ENCODE measurements at regions not wholly inside any gene's neighbourhood (a gene's known extent, or its start where the extent isn't known, plus 50 kb on each side); places are given as distances from the start of the nearest gene placed in this dataset.

DNA sequence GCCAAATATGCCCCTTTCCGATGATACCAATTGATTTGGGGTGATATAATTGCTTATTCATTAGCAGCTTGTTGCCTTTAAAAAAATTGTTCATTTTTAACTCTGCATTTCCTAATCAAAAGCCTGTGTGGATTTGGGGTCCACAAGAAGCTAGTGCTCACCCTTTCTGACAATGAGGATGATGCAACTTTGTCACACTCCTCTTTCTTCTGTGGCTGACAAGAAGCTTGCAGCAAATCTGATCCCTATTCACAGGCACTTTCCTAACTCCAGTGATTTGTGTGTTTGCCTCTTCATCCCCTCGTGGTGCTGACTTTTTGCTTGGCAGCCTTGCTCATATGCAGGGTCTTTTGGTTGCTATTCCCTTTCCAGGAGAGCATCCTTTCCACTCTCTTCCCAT is 182.7 kb upstream of the LDB2 start:
- Histone ChIP-seq H3K36me3 (ENCODE audit: control insufficient read depth in 1 of 2, insufficient read depth in 2 of 2, low read depth in 1 of 2, low read length in 2 of 2) (no peaks in the 10 kb centered on the region), H4K91ac (ENCODE audit: low read length) (no peak overlapping the region), H3K4me2 (ENCODE audit: low read length, poor library complexity, severe bottlenecking) (no peak overlapping the region), H4K8ac (ENCODE audit: low read length) (peak overlapping the region; percentile 60), H3K79me1 (replicated peaks; ENCODE audit: low read length, poor library complexity, severe bottlenecking) (no peaks in the 10 kb centered on the region), H3K4me3 (ENCODE audit: insufficient read depth in 1 of 2, low read depth in 1 of 2, low read length in 2 of 2) (no peak overlapping the region), H3K14ac (ENCODE audit: low read length in 2 of 2) (no peak overlapping the region), H2BK15ac (ENCODE audit: low read depth, poor library complexity, severe bottlenecking) (no peak overlapping the region), H3K23ac (ENCODE audit: low read length in 2 of 2) (no peak overlapping the region), H3K27me3 (ENCODE audit: control insufficient read depth in 1 of 2, insufficient read depth in 1 of 2, low read length in 2 of 2) (no peaks in the 10 kb centered on the region), H2AFZ (ENCODE audit: low read depth, low read length) (no peak overlapping the region), H3K27ac (ENCODE audit: low read length, poor library complexity, severe bottlenecking) (no peak overlapping the region), H2BK5ac (ENCODE audit: low read depth, low read length, poor library complexity, severe bottlenecking) (no peak overlapping the region), H3K9ac (ENCODE audit: low read length) (no peak overlapping the region), H2BK12ac (ENCODE audit: low read length in 2 of 2) (no peak overlapping the region), H3K4me1 (ENCODE audit: control insufficient read depth, insufficient read depth, low read depth, low read length) (no peaks in the 10 kb centered on the region), H3K4ac (ENCODE audit: low read depth in 1 of 2, low read length in 2 of 2) (no peak overlapping the region), H3K18ac (ENCODE audit: low read depth in 1 of 2, low read length in 2 of 2) (no peak overlapping the region), H2AK5ac (ENCODE audit: low read length, severe bottlenecking) (no peak overlapping the region), H3K9me3 (ENCODE audit: control insufficient read depth, low read length) (no peaks in the 10 kb centered on the region), H2BK120ac (ENCODE audit: low read depth, low read length) (no peak overlapping the region)
- DNase-seq: no peak
- 23% methylated on average over 1 of the region's 2 CpGs for WGBS

DNA sequence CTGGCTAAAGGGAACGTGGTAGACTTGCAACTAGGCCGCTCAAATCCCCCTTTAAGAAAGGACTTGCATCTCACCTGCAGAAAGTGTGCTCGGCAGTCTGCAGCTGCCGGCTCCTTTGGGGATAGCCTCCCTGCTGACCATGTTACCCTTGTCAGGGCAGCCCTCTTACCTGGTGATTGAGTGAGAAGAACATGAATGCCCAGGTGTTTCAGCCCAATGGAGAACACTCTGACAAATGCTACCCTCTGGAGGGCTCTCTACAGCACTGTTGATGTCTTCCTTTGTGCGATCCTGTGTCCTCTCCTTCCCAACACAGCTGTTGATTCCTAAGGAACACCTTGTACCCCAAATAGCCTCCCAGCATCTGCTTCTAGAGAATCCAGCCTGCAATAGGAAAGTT is 178.7 kb upstream of the LDB2 start:
- no peak for DNase-seq
- Histone ChIP-seq H2BK120ac (ENCODE audit: low read depth, low read length) (no peak overlapping the region), H3K9ac (ENCODE audit: low read length) (no peak overlapping the region), H3K36me3 (ENCODE audit: control insufficient read depth in 1 of 2, insufficient read depth in 2 of 2, low read depth in 1 of 2, low read length in 2 of 2) (no peaks in the 10 kb centered on the region), H3K27me3 (ENCODE audit: control insufficient read depth in 1 of 2, insufficient read depth in 1 of 2, low read length in 2 of 2) (no peaks in the 10 kb centered on the region), H3K27ac (ENCODE audit: low read length, poor library complexity, severe bottlenecking) (no peak overlapping the region), H2AK5ac (ENCODE audit: low read length, severe bottlenecking) (no peak overlapping the region), H3K4ac (ENCODE audit: low read depth in 1 of 2, low read length in 2 of 2) (no peak overlapping the region), H3K79me1 (replicated peaks; ENCODE audit: low read length, poor library complexity, severe bottlenecking) (no peaks in the 10 kb centered on the region), H3K14ac (ENCODE audit: low read length in 2 of 2) (no peak overlapping the region), H3K18ac (ENCODE audit: low read depth in 1 of 2, low read length in 2 of 2) (no peak overlapping the region), H2BK5ac (ENCODE audit: low read depth, low read length, poor library complexity, severe bottlenecking) (no peak overlapping the region), H3K4me3 (ENCODE audit: insufficient read depth in 1 of 2, low read depth in 1 of 2, low read length in 2 of 2) (no peak overlapping the region), H3K9me3 (ENCODE audit: control insufficient read depth, low read length) (no peaks in the 10 kb centered on the region), H2BK15ac (ENCODE audit: low read depth, poor library complexity, severe bottlenecking) (no peak overlapping the region), H4K91ac (ENCODE audit: low read length) (peak overlapping the region; percentile 28), H2AFZ (ENCODE audit: low read depth, low read length) (no peak overlapping the region), H4K8ac (ENCODE audit: low read length) (no peak overlapping the region), H3K4me1 (ENCODE audit: control insufficient read depth, insufficient read depth, low read depth, low read length) (no peaks in the 10 kb centered on the region), H2BK12ac (ENCODE audit: low read length in 2 of 2) (no peak overlapping the region), H3K4me2 (ENCODE audit: low read length, poor library complexity, severe bottlenecking) (no peak overlapping the region), H3K23ac (ENCODE audit: low read length in 2 of 2) (no peak overlapping the region)
- 93% methylated on average over 5 of the region's 5 CpGs for WGBS

DNA sequence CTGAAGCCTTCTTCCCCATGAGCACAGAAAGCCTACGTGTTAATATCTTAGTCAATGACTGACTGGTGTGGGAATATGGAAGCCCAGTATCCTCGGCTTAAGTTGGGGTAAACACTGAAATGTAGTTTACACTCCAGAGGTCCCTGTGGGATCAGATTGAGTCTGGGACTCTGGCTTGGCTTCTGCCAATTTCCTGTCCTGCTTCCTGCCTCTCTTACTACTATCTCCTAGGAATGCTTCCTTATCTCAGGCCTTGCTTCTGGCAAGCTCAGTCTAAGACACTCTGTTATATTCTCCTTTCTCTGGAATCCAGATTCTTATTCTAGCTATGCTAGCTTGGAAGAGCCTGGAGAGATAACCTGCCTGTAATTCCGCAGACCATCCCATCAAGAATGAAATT is 174.0 kb upstream of the LDB2 start:
- no peaks in the 10 kb centered on the region for H3K4me1 ChIP-seq (ENCODE audit: control insufficient read depth, insufficient read depth, low read depth, low read length)
- no peak overlapping the region for H3K14ac ChIP-seq (ENCODE audit: low read length in 2 of 2)
- H3K18ac ChIP-seq (ENCODE audit: low read depth in 1 of 2, low read length in 2 of 2): peak overlapping the region; percentile 57 to 77
- no peaks in the 10 kb centered on the region for H3K36me3 ChIP-seq (ENCODE audit: control insufficient read depth in 1 of 2, insufficient read depth in 2 of 2, low read depth in 1 of 2, low read length in 2 of 2)
- H2BK12ac ChIP-seq (ENCODE audit: low read length in 2 of 2): no peak overlapping the region
- DNase-seq: peak; percentile 55
- H3K79me1 ChIP-seq (replicated peaks; ENCODE audit: low read length, poor library complexity, severe bottlenecking): no peaks in the 10 kb centered on the region
- H3K9ac ChIP-seq (ENCODE audit: low read length): no peak overlapping the region
- H3K4ac ChIP-seq (ENCODE audit: low read depth in 1 of 2, low read length in 2 of 2): peak overlapping the region in 1 of 2 experiments; percentile 57
- H4K91ac ChIP-seq (ENCODE audit: low read length): no peak overlapping the region
- H3K4me2 ChIP-seq (ENCODE audit: low read length, poor library complexity, severe bottlenecking): no peak overlapping the region
- H2AK5ac ChIP-seq (ENCODE audit: low read length, severe bottlenecking): no peak overlapping the region
- 0% methylated on average over 1 of the region's 3 CpGs for WGBS
- H2BK120ac ChIP-seq (ENCODE audit: low read depth, low read length): no peak overlapping the region
- H3K9me3 ChIP-seq (ENCODE audit: control insufficient read depth, low read length): peaks cover 6% of the 10 kb centered on the region
- H3K23ac ChIP-seq (ENCODE audit: low read length in 2 of 2): no peak overlapping the region
- no peaks in the 10 kb centered on the region for H3K27me3 ChIP-seq (ENCODE audit: control insufficient read depth in 1 of 2, insufficient read depth in 1 of 2, low read length in 2 of 2)
- H2AFZ ChIP-seq (ENCODE audit: low read depth, low read length): peak overlapping the region; percentile 10
- H3K4me3 ChIP-seq (ENCODE audit: insufficient read depth in 1 of 2, low read depth in 1 of 2, low read length in 2 of 2): no peak overlapping the region
- H4K8ac ChIP-seq (ENCODE audit: low read length): no peak overlapping the region
- no peak overlapping the region for H3K27ac ChIP-seq (ENCODE audit: low read length, poor library complexity, severe bottlenecking)
- H2BK5ac ChIP-seq (ENCODE audit: low read depth, low read length, poor library complexity, severe bottlenecking): no peak overlapping the region
- H2BK15ac ChIP-seq (ENCODE audit: low read depth, poor library complexity, severe bottlenecking): no peak overlapping the region

DNA sequence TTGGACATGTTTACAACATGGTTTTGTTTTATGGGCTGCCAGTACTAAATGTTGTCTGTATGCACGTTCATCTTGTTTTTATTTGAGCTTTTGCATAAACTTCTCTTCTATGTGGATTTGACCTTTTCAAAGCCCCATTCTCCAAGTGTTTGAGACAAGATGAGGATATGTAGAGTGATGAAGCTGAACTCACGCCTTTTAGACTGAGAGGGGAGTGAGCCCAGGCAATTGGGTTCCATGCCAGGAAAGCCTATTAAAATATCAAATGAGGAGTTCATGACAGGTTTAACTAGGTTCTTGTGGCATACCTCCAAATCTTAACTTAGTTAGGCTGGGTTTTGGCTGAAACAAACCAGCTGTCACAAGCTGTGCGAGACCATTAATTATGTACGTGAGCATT is 170.4 kb upstream of the LDB2 start:
- Histone ChIP-seq H2AFZ (ENCODE audit: low read depth, low read length) (no peak overlapping the region), H3K4ac (ENCODE audit: low read depth in 1 of 2, low read length in 2 of 2) (no peak overlapping the region), H3K9me3 (ENCODE audit: control insufficient read depth, low read length) (peaks cover 6% of the 10 kb centered on the region), H3K27ac (ENCODE audit: low read length, poor library complexity, severe bottlenecking) (no peak overlapping the region), H3K4me2 (ENCODE audit: low read length, poor library complexity, severe bottlenecking) (no peak overlapping the region), H3K36me3 (ENCODE audit: control insufficient read depth in 1 of 2, insufficient read depth in 2 of 2, low read depth in 1 of 2, low read length in 2 of 2) (no peaks in the 10 kb centered on the region), H2BK120ac (ENCODE audit: low read depth, low read length) (no peak overlapping the region), H3K4me1 (ENCODE audit: control insufficient read depth, insufficient read depth, low read depth, low read length) (no peaks in the 10 kb centered on the region), H2BK15ac (ENCODE audit: low read depth, poor library complexity, severe bottlenecking) (no peak overlapping the region), H3K23ac (ENCODE audit: low read length in 2 of 2) (no peak overlapping the region), H3K18ac (ENCODE audit: low read depth in 1 of 2, low read length in 2 of 2) (no peak overlapping the region), H2BK12ac (ENCODE audit: low read length in 2 of 2) (no peak overlapping the region), H2AK5ac (ENCODE audit: low read length, severe bottlenecking) (no peak overlapping the region), H4K8ac (ENCODE audit: low read length) (no peak overlapping the region), H4K91ac (ENCODE audit: low read length) (no peak overlapping the region), H2BK5ac (ENCODE audit: low read depth, low read length, poor library complexity, severe bottlenecking) (no peak overlapping the region), H3K4me3 (ENCODE audit: insufficient read depth in 1 of 2, low read depth in 1 of 2, low read length in 2 of 2) (no peak overlapping the region), H3K79me1 (replicated peaks; ENCODE audit: low read length, poor library complexity, severe bottlenecking) (no peaks in the 10 kb centered on the region), H3K14ac (ENCODE audit: low read length in 2 of 2) (no peak overlapping the region), H3K9ac (ENCODE audit: low read length) (no peak overlapping the region), H3K27me3 (ENCODE audit: control insufficient read depth in 1 of 2, insufficient read depth in 1 of 2, low read length in 2 of 2) (no peaks in the 10 kb centered on the region)
- peak; percentile 18 for DNase-seq
- 89% methylated on average over 3 of the region's 4 CpGs for WGBS

Data from mesenchymal stem cell (in vitro differentiated cells and primary cell).